MM.1S (cell line): ENCODE measurements at regions not wholly inside any gene's neighbourhood (a gene's known extent, or its start where the extent isn't known, plus 50 kb on each side); places are given as distances from the start of the nearest gene placed in this dataset.

Source experiments
- CTCF ChIP-seq: fragments of 300-600 bp; sonication (generic); IDR thresholded peaks from 2 replicates; pipeline ENCODE4 v1.5.1; 2016; ENCODE audit warnings: antibody characterized with exemption, low read length, mixed read lengths
- EZH2 ChIP-seq: fragments of 300-600 bp; sonication (generic); optimal IDR thresholded peaks from 2 replicates; pipeline ENCODE3; 2017; ENCODE audit warnings: low read depth, mild to moderate bottlenecking, antibody characterized with exemption, low read length, mixed read lengths
- EZH2phosphoT487 ChIP-seq: fragments of 300-600 bp; sonication (generic); IDR thresholded peaks from 2 replicates; pipeline ENCODE4 v1.6.1; 2018; ENCODE audit warnings: antibody characterized with exemption, low read length

GRCh38 chr4:175129797-175130196 is 211.6 kb downstream of the ADAM29 start:
- TF ChIP-seq CTCF (no peak), EZH2 (no peak), EZH2phosphoT487 (no peak)
